IMR-90 (cell line): ENCODE measurements at regions not wholly inside any gene's neighbourhood (a gene's known extent, or its start where the extent isn't known, plus 50 kb on each side); places are given as distances from the start of the nearest gene placed in this dataset.

ENCODE experiments used
- BHLHE40 ChIP-seq: fragments of 150-350 bp; IDR thresholded peaks from 2 replicates; pipeline ENCODE4 v1.6.1; 2016; ENCODE audit warnings: mild to moderate bottlenecking, low read depth, low read length
- CEBPB ChIP-seq: IDR thresholded peaks from 2 replicates; pipeline ENCODE4 v1.6.1; 2012; ENCODE audit warnings: low read depth, low read length, improper control_type of control experiment
- FOS ChIP-seq: fragments of 150-350 bp; IDR thresholded peaks from 2 replicates; pipeline ENCODE4 v1.6.1; 2016; ENCODE audit warnings: low read depth, low read length
- MAFK ChIP-seq: IDR thresholded peaks from 2 replicates; pipeline ENCODE4 v1.6.1; 2012; ENCODE audit warnings: low read depth, low read length, improper control_type of control experiment
- MXI1 ChIP-seq: IDR thresholded peaks from 2 replicates; pipeline ENCODE4 v1.6.1; 2012; ENCODE audit warnings: low read depth, mild to moderate bottlenecking, low read length, moderate library complexity, borderline replicate concordance
- NFE2L2 ChIP-seq: fragments of 150-350 bp; IDR thresholded peaks from 2 replicates; pipeline ENCODE4 v1.6.1; 2016; ENCODE audit warnings: low read depth, mild to moderate bottlenecking, low read length
- POLR2A ChIP-seq: IDR thresholded peaks from 2 replicates; pipeline ENCODE4 v1.6.1; 2012; ENCODE audit warnings: mild to moderate bottlenecking, low read depth, low read length
- RAD21 ChIP-seq: IDR thresholded peaks from 2 replicates; pipeline ENCODE4 v1.6.1; 2012; ENCODE audit warnings: low read length, improper control_type of control experiment
- RFX5 ChIP-seq: IDR thresholded peaks from 2 replicates; pipeline ENCODE4 v1.8.0; 2012; ENCODE audit warnings: low read depth, mild to moderate bottlenecking, low read length, moderate library complexity
- SMC3 ChIP-seq: fragments of 150-350 bp; IDR thresholded peaks from 2 replicates; pipeline ENCODE4 v1.6.1; 2016; ENCODE audit warnings: low read depth, mild to moderate bottlenecking, antibody characterized with exemption, low read length, moderate library complexity
- USF2 ChIP-seq: fragments of 150-350 bp; IDR thresholded peaks from 2 replicates; pipeline ENCODE4 v1.6.1; 2017; ENCODE audit warnings: mild to moderate bottlenecking, antibody characterized with exemption, low read length, low read depth
- TF ChIP-seq, protein P1 (sequence below): conservative IDR thresholded peaks from 2 replicates; pipeline ENCODE4 v1.5.1; 2012; ENCODE audit warnings: mild to moderate bottlenecking, low read depth, low read length, improper control_type of control experiment

- TF ChIP-seq POLR2A (no peak), RAD21 (no peak), MAFK (no peak), MXI1 (no peak), USF2 (no peak), SMC3 (no peak), FOS (no peak), BHLHE40 (no peak), RFX5 (no peak), NFE2L2 (no peak), CEBPB (no peak)
- TF ChIP-seq, protein P1, sequence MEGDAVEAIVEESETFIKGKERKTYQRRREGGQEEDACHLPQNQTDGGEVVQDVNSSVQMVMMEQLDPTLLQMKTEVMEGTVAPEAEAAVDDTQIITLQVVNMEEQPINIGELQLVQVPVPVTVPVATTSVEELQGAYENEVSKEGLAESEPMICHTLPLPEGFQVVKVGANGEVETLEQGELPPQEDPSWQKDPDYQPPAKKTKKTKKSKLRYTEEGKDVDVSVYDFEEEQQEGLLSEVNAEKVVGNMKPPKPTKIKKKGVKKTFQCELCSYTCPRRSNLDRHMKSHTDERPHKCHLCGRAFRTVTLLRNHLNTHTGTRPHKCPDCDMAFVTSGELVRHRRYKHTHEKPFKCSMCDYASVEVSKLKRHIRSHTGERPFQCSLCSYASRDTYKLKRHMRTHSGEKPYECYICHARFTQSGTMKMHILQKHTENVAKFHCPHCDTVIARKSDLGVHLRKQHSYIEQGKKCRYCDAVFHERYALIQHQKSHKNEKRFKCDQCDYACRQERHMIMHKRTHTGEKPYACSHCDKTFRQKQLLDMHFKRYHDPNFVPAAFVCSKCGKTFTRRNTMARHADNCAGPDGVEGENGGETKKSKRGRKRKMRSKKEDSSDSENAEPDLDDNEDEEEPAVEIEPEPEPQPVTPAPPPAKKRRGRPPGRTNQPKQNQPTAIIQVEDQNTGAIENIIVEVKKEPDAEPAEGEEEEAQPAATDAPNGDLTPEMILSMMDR, result no peak
Observed at GRCh38 chr7:130954918-130955564, 221.0 kb upstream of the KLF14 start.
